ENCODE measurements at regions not wholly inside any gene's neighbourhood (a gene's known extent, or its start where the extent isn't known, plus 50 kb on each side); places are given as distances from the start of the nearest gene placed in this dataset.

DNA sequence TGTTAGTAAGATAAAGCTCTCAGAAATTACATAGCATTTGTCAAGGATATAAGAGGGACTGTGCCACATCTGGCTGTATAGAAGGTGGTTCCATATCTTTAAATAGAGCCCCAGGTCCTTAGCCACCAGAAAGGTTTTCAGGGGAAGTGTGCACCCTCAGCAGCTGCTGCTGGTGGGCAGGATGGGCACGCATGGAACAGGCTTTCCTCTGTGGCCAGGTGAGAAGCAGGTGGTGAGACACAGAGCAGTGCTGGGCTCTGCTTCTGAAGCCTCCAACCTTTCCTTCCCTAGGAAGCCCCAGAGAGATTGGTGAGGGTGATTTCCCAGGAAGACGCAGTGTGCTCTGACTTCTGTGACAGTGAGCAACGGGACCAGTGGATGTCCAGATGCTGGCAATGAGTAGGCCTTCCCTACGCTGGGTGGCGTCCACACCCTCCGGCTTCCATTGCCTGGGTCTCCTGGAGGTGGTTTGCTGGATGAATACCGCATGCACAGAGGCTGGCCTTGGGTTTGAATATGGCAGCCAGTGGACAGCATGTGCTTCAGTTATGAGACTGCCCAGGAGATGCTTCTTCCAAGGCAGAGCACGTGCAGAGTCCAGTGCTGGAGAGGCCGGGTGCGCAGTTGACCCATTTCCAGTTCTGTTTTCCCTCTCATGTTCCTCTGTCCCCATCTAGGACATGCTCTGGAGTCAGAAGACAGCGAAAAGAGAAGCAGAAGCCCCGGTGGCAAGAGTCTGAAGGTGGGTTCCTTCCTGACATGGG, 52.7 kb upstream of the POLG start:
- no peaks in the 10 kb centered on the region for H3K27me3 ChIP-seq (replicated peaks; ENCODE audit: insufficient read depth)
- no peak for ATAC-seq (ENCODE audit: insufficient number of reproducible peaks, low FRiP score, low read depth)

GRCh38 chr15:89385596-89386331, 51.1 kb upstream of the POLG start:
- Histone ChIP-seq H3K9me3 (no peaks in the 10 kb centered on the region), H3K4me1 (ENCODE audit: control insufficient read depth in 1 of 2, low read depth in 2 of 2) (no peaks in the 10 kb centered on the region), H3K27ac (no peak overlapping the region), H3K27me3 (replicated peaks; ENCODE audit: insufficient read depth) (no peaks in the 10 kb centered on the region), H3K36me3 (no peaks in the 10 kb centered on the region), H3K4me3 (no peak overlapping the region)
- TF ChIP-seq, protein P1, sequence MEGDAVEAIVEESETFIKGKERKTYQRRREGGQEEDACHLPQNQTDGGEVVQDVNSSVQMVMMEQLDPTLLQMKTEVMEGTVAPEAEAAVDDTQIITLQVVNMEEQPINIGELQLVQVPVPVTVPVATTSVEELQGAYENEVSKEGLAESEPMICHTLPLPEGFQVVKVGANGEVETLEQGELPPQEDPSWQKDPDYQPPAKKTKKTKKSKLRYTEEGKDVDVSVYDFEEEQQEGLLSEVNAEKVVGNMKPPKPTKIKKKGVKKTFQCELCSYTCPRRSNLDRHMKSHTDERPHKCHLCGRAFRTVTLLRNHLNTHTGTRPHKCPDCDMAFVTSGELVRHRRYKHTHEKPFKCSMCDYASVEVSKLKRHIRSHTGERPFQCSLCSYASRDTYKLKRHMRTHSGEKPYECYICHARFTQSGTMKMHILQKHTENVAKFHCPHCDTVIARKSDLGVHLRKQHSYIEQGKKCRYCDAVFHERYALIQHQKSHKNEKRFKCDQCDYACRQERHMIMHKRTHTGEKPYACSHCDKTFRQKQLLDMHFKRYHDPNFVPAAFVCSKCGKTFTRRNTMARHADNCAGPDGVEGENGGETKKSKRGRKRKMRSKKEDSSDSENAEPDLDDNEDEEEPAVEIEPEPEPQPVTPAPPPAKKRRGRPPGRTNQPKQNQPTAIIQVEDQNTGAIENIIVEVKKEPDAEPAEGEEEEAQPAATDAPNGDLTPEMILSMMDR (IDR thresholded peaks at IDR 0.05), result no peak
- ATAC-seq (ENCODE audit: insufficient number of reproducible peaks, low FRiP score, low read depth) (no peak), DNase-seq (ENCODE audit: low spot score) (no peak)

More for the DNA sequence above, 52.7 kb upstream of the POLG start:
- no peak for DNase-seq (ENCODE audit: low spot score)
- H3K9me3 ChIP-seq, result no peaks in the 10 kb centered on the region
- H3K36me3 ChIP-seq, result no peaks in the 10 kb centered on the region
- no peak overlapping the region for H3K27ac ChIP-seq
- H3K4me3 ChIP-seq, result no peak overlapping the region
- no peaks in the 10 kb centered on the region for H3K4me1 ChIP-seq (ENCODE audit: control insufficient read depth in 1 of 2, low read depth in 2 of 2)
- TF ChIP-seq, protein P1 (IDR thresholded peaks at IDR 0.05), result no peak

Data from thoracic aorta (tissue), 2 donors.